ENCODE measurements at regions not wholly inside any gene's neighbourhood (a gene's known extent, or its start where the extent isn't known, plus 50 kb on each side); places are given as distances from the start of the nearest gene placed in this dataset.

- H3K36me3 ChIP-seq (ENCODE audit: control insufficient read depth, insufficient read depth, low read length) = no peaks in the 10 kb centered on the region
- DNase-seq (ENCODE audit: low read depth, low spot score) = no peak
These were observed 272.8 kb upstream of the CPEB2 start for GRCh38 chr4:14729282-14730000.

GRCh38 chr4:14742054-14742453 is 260.2 kb upstream of the CPEB2 start:
- Histone ChIP-seq H3K9me3 (ENCODE audit: control insufficient read depth, insufficient read depth, low read length) (no peaks in the 10 kb centered on the region), H3K27ac (ENCODE audit: low read length) (no peak overlapping the region), H3K36me3 (ENCODE audit: control insufficient read depth, insufficient read depth, low read length) (no peaks in the 10 kb centered on the region), H3K4me1 (ENCODE audit: control insufficient read depth, insufficient read depth, low read length) (peaks cover 2% of the 10 kb centered on the region; the same call in 1 of the 2 replicates), H3K4me3 (ENCODE audit: low read length) (no peak overlapping the region), H3K27me3 (ENCODE audit: control insufficient read depth, insufficient read depth, low read length) (no peaks in the 10 kb centered on the region)
- no CpG with 5 or more reads among the region's 1 CpG for WGBS (ENCODE audit: insufficient coverage, insufficient read length)
- DNase-seq (ENCODE audit: low read depth, low spot score) = no peak

More at GRCh38 chr4:14729282-14730000, 272.8 kb upstream of the CPEB2 start:
- Histone ChIP-seq H3K27me3 (ENCODE audit: control insufficient read depth, insufficient read depth, low read length) (no peaks in the 10 kb centered on the region), H3K4me1 (ENCODE audit: control insufficient read depth, insufficient read depth, low read length) (no peaks in the 10 kb centered on the region), H3K27ac (ENCODE audit: low read length) (no peak overlapping the region), H3K4me3 (ENCODE audit: low read length) (no peak overlapping the region), H3K9me3 (ENCODE audit: control insufficient read depth, insufficient read depth, low read length) (no peaks in the 10 kb centered on the region)

- no CpG with 5 or more reads among the region's 5 CpGs for WGBS (ENCODE audit: insufficient coverage, insufficient read length)
- H3K4me1 ChIP-seq (ENCODE audit: control insufficient read depth, insufficient read depth, low read length) = peaks cover 2% of the 10 kb centered on the region; the same call in 1 of the 2 replicates
- H3K9me3 ChIP-seq (ENCODE audit: control insufficient read depth, insufficient read depth, low read length) = no peaks in the 10 kb centered on the region
- no peaks in the 10 kb centered on the region for H3K27me3 ChIP-seq (ENCODE audit: control insufficient read depth, insufficient read depth, low read length)
- H3K27ac ChIP-seq (ENCODE audit: low read length) = no peak overlapping the region
- H3K4me3 ChIP-seq (ENCODE audit: low read length) = no peak overlapping the region
- DNase-seq (ENCODE audit: low read depth, low spot score) = no peak
- no peaks in the 10 kb centered on the region for H3K36me3 ChIP-seq (ENCODE audit: control insufficient read depth, insufficient read depth, low read length)
These were observed 259.1 kb upstream of the CPEB2 start for GRCh38 chr4:14743172-14743571.

GRCh38 chr4:14743601-14744000 is 258.7 kb upstream of the CPEB2 start:
- Histone ChIP-seq H3K9me3 (ENCODE audit: control insufficient read depth, insufficient read depth, low read length) (no peaks in the 10 kb centered on the region), H3K4me3 (ENCODE audit: low read length) (no peak overlapping the region), H3K27ac (ENCODE audit: low read length) (no peak overlapping the region), H3K36me3 (ENCODE audit: control insufficient read depth, insufficient read depth, low read length) (no peaks in the 10 kb centered on the region), H3K4me1 (ENCODE audit: control insufficient read depth, insufficient read depth, low read length) (peaks cover 2% of the 10 kb centered on the region; the same call in 1 of the 2 replicates), H3K27me3 (ENCODE audit: control insufficient read depth, insufficient read depth, low read length) (no peaks in the 10 kb centered on the region)
- DNase-seq (ENCODE audit: low read depth, low spot score) = no peak
- WGBS (ENCODE audit: insufficient coverage, insufficient read length) = no CpG with 5 or more reads among the region's 5 CpGs

GRCh38 chr4:14744346-14744745 is 257.9 kb upstream of the CPEB2 start:
- peaks cover 2% of the 10 kb centered on the region; the same call in 1 of the 2 replicates for H3K4me1 ChIP-seq (ENCODE audit: control insufficient read depth, insufficient read depth, low read length)
- H3K9me3 ChIP-seq (ENCODE audit: control insufficient read depth, insufficient read depth, low read length) = no peaks in the 10 kb centered on the region
- H3K36me3 ChIP-seq (ENCODE audit: control insufficient read depth, insufficient read depth, low read length) = no peaks in the 10 kb centered on the region
- no CpG with 5 or more reads among the region's 4 CpGs for WGBS (ENCODE audit: insufficient coverage, insufficient read length)
- H3K27ac ChIP-seq (ENCODE audit: low read length) = no peak overlapping the region
- DNase-seq (ENCODE audit: low read depth, low spot score) = no peak
- H3K27me3 ChIP-seq (ENCODE audit: control insufficient read depth, insufficient read depth, low read length) = no peaks in the 10 kb centered on the region
- H3K4me3 ChIP-seq (ENCODE audit: low read length) = no peak overlapping the region

GRCh38 chr4:14749910-14750309 is 252.4 kb upstream of the CPEB2 start:
- Histone ChIP-seq H3K27ac (ENCODE audit: low read length) (no peak overlapping the region), H3K4me3 (ENCODE audit: low read length) (no peak overlapping the region), H3K9me3 (ENCODE audit: control insufficient read depth, insufficient read depth, low read length) (peaks cover 3% of the 10 kb centered on the region), H3K4me1 (ENCODE audit: control insufficient read depth, insufficient read depth, low read length) (no peaks in the 10 kb centered on the region), H3K27me3 (ENCODE audit: control insufficient read depth, insufficient read depth, low read length) (no peaks in the 10 kb centered on the region), H3K36me3 (ENCODE audit: control insufficient read depth, insufficient read depth, low read length) (no peaks in the 10 kb centered on the region)
- WGBS (ENCODE audit: insufficient coverage, insufficient read length) = no CpG with 5 or more reads among the region's 2 CpGs
- DNase-seq (ENCODE audit: low read depth, low spot score) = no peak

GRCh38 chr4:14752341-14753046 is 249.8 kb upstream of the CPEB2 start:
- no peak for DNase-seq (ENCODE audit: low read depth, low spot score)
- Histone ChIP-seq H3K36me3 (ENCODE audit: control insufficient read depth, insufficient read depth, low read length) (no peaks in the 10 kb centered on the region), H3K27ac (ENCODE audit: low read length) (no peak overlapping the region), H3K4me1 (ENCODE audit: control insufficient read depth, insufficient read depth, low read length) (no peaks in the 10 kb centered on the region), H3K9me3 (ENCODE audit: control insufficient read depth, insufficient read depth, low read length) (peaks cover 3% of the 10 kb centered on the region), H3K27me3 (ENCODE audit: control insufficient read depth, insufficient read depth, low read length) (no peaks in the 10 kb centered on the region), H3K4me3 (ENCODE audit: low read length) (no peak overlapping the region)
- no CpG with 5 or more reads among the region's 6 CpGs for WGBS (ENCODE audit: insufficient coverage, insufficient read length)

- no peak for DNase-seq (ENCODE audit: low read depth, low spot score)
- no peaks in the 10 kb centered on the region for H3K27me3 ChIP-seq (ENCODE audit: control insufficient read depth, insufficient read depth, low read length)
- H3K4me1 ChIP-seq (ENCODE audit: control insufficient read depth, insufficient read depth, low read length) = no peaks in the 10 kb centered on the region
- H3K4me3 ChIP-seq (ENCODE audit: low read length) = no peak overlapping the region
- H3K27ac ChIP-seq (ENCODE audit: low read length) = no peak overlapping the region
- no peaks in the 10 kb centered on the region for H3K9me3 ChIP-seq (ENCODE audit: control insufficient read depth, insufficient read depth, low read length)
- H3K36me3 ChIP-seq (ENCODE audit: control insufficient read depth, insufficient read depth, low read length) = no peaks in the 10 kb centered on the region
These were observed 235.1 kb upstream of the CPEB2 start for GRCh38 chr4:14767142-14767541.

GRCh38 chr4:14768449-14768848 is 233.8 kb upstream of the CPEB2 start:
- H3K27ac ChIP-seq (ENCODE audit: low read length) = no peak overlapping the region
- no peaks in the 10 kb centered on the region for H3K9me3 ChIP-seq (ENCODE audit: control insufficient read depth, insufficient read depth, low read length)
- H3K36me3 ChIP-seq (ENCODE audit: control insufficient read depth, insufficient read depth, low read length) = no peaks in the 10 kb centered on the region
- DNase-seq (ENCODE audit: low read depth, low spot score) = no peak
- H3K4me1 ChIP-seq (ENCODE audit: control insufficient read depth, insufficient read depth, low read length) = no peaks in the 10 kb centered on the region
- H3K27me3 ChIP-seq (ENCODE audit: control insufficient read depth, insufficient read depth, low read length) = no peaks in the 10 kb centered on the region
- H3K4me3 ChIP-seq (ENCODE audit: low read length) = no peak overlapping the region

GRCh38 chr4:14769993-14770392 is 232.3 kb upstream of the CPEB2 start:
- no peaks in the 10 kb centered on the region for H3K36me3 ChIP-seq (ENCODE audit: control insufficient read depth, insufficient read depth, low read length)

GRCh38 chr4:14771094-14771493 is 231.2 kb upstream of the CPEB2 start:
- Histone ChIP-seq H3K27ac (ENCODE audit: low read length) (no peak overlapping the region), H3K9me3 (ENCODE audit: control insufficient read depth, insufficient read depth, low read length) (no peaks in the 10 kb centered on the region), H3K36me3 (ENCODE audit: control insufficient read depth, insufficient read depth, low read length) (no peaks in the 10 kb centered on the region), H3K4me1 (ENCODE audit: control insufficient read depth, insufficient read depth, low read length) (no peaks in the 10 kb centered on the region), H3K4me3 (ENCODE audit: low read length) (no peak overlapping the region), H3K27me3 (ENCODE audit: control insufficient read depth, insufficient read depth, low read length) (no peaks in the 10 kb centered on the region)
- DNase-seq (ENCODE audit: low read depth, low spot score) = no peak
- no CpG with 5 or more reads among the region's 2 CpGs for whole genome bisulfite sequencing (ENCODE audit: insufficient coverage, insufficient read length)

More at GRCh38 chr4:14769993-14770392, 232.3 kb upstream of the CPEB2 start:
- Histone ChIP-seq H3K4me3 (ENCODE audit: low read length) (no peak overlapping the region), H3K27ac (ENCODE audit: low read length) (no peak overlapping the region), H3K4me1 (ENCODE audit: control insufficient read depth, insufficient read depth, low read length) (no peaks in the 10 kb centered on the region), H3K27me3 (ENCODE audit: control insufficient read depth, insufficient read depth, low read length) (no peaks in the 10 kb centered on the region), H3K9me3 (ENCODE audit: control insufficient read depth, insufficient read depth, low read length) (no peaks in the 10 kb centered on the region)
- WGBS (ENCODE audit: insufficient coverage, insufficient read length) = no CpG with 5 or more reads among the region's 1 CpG
- no peak for DNase-seq (ENCODE audit: low read depth, low spot score)

All from iPS DF 6.9 (cell line).